HCT116 (cell line): ENCODE measurements at regions not wholly inside any gene's neighbourhood (a gene's known extent, or its start where the extent isn't known, plus 50 kb on each side); places are given as distances from the start of the nearest gene placed in this dataset.

Experiments used
- ATAC-seq: fragments of 200-7000 bp; cut with Tn5 transposase; 2 replicates; pipeline ENCODE4 v1.9.1; 2020; ENCODE audit warnings: mild to moderate bottlenecking, moderate library complexity
- BruUV-seq: library from RNA; stranded (reverse); fragments of 400-500 nt; replicated peaks from 2 replicates; lab custom pipeline; 2021; lab: Mats Ljungman, UMichigan
- CTCF ChIA-PET: fragments of 300-600 bp; sonication (Branson Sonifier 250); formaldehyde crosslinking; loops from one replicate; lab custom pipeline; 2021; ENCODE audit warnings: antibody characterized with exemption; lab: Charles Lee
- POLR2A ChIA-PET: fragments of 300-600, 350-600 bp; sonication (Branson Sonifier 250); formaldehyde crosslinking; loops from one replicate; lab custom pipeline; 2021; ENCODE audit warnings: antibody characterized with exemption; lab: Charles Lee
- RAD21 ChIA-PET, 2 experiments: fragments of 300-600 bp; sonication (Branson Sonifier 250); formaldehyde crosslinking; loops; one replicate each; lab custom pipeline; 2023; ENCODE audit warnings: low total read pairs in 2 of 2; ENCODE audit not compliant: uncharacterized antibody in 2 of 2, unreplicated experiment in 2 of 2, low non-redundant PET in 1 of 2; lab: Charles Lee
- DNase-seq: peaks from one replicate; pipeline ENCODE4 v3.0.0-alpha.2; 2010; ENCODE audit warnings: low read depth, low spot score
- H2AFZ ChIP-seq: fragments of 200-600 bp; shearing (Covaris generic), sonication (generic); 2 replicates; pipeline ENCODE4 v1.6.1; 2017; ENCODE audit warnings: low read depth, mixed run types, mixed read lengths, antibody characterized with exemption, low read length; ENCODE audit not compliant: poor library complexity, severe bottlenecking
- H3K27ac ChIP-seq: 2 replicates; pipeline ENCODE4 v1.5.1; 2012; ENCODE audit warnings: low read depth, low read length
- H3K27me3 ChIP-seq: fragments of 200-600 bp; sonication (generic); 2 replicates; pipeline ENCODE4 v1.6.1; 2016; ENCODE audit warnings: mixed run types, low read length, mixed read lengths; ENCODE audit not compliant: insufficient read depth
- H3K36me3 ChIP-seq, 2 experiments: fragments of 200-500 bp in 1 of 2; fragments of 200-600 bp in 1 of 2; sonication (Bioruptor generic) in 1 of 2; sonication (generic) in 1 of 2; 2 replicates each; pipeline versions ENCODE4 v1.5.1 to v1.6.1; 2014 to 2016; ENCODE audit warnings: low read length in 2 of 2, inconsistent platforms in 1 of 2, mixed read lengths in 1 of 2, mixed run types in 1 of 2; ENCODE audit not compliant: insufficient read depth in 2 of 2, control insufficient read depth in 1 of 2
- H3K4me1 ChIP-seq, 2 experiments: fragments of 200-600 bp in 1 of 2; sonication (generic) in 1 of 2; 2 replicates each; pipeline versions ENCODE4 v1.5.1 to v1.6.1; 2012 to 2017; ENCODE audit warnings: low read length in 2 of 2, inconsistent platforms in 1 of 2, mild to moderate bottlenecking in 1 of 2, mixed read lengths in 1 of 2, mixed run types in 1 of 2, moderate library complexity in 1 of 2; ENCODE audit not compliant: insufficient read depth in 2 of 2, control insufficient read depth in 1 of 2
- H3K4me2 ChIP-seq: fragments of 200-600 bp; sonication (generic); 2 replicates; pipeline ENCODE4 v1.6.1; 2017; ENCODE audit warnings: mixed run types, low read length, mixed read lengths
- H3K4me3 ChIP-seq, 2 experiments: fragments of 200-600 bp in 1 of 2; sonication (generic) in 1 of 2; replicated peaks in 1 of 2; 2 replicates each; pipeline ENCODE4 v1.5.1; 2011 to 2016; ENCODE audit warnings: low read length in 2 of 2, control low read depth in 1 of 2, low read depth in 1 of 2, mild to moderate bottlenecking in 1 of 2, mixed read lengths in 1 of 2, mixed run types in 1 of 2
- H3K79me2 ChIP-seq: fragments of 200-600 bp; sonication (generic); 2 replicates; pipeline ENCODE4 v1.6.1; 2017; ENCODE audit warnings: mild to moderate bottlenecking, mixed run types, low read length, moderate library complexity, mixed read lengths; ENCODE audit not compliant: insufficient read depth
- H3K9ac ChIP-seq: fragments of 200-600 bp; sonication (generic); 2 replicates; pipeline ENCODE4 v1.6.1; 2016; ENCODE audit warnings: low read length, mixed read lengths
- H3K9me2 ChIP-seq: fragments of 200-600 bp; sonication (generic), shearing (Covaris generic); 2 replicates; pipeline ENCODE4 v1.6.1; 2017; ENCODE audit warnings: mixed run types, mild to moderate bottlenecking, moderate library complexity; ENCODE audit not compliant: insufficient read depth
- H3K9me3 ChIP-seq, 2 experiments: fragments of 200-500 bp in 1 of 2; fragments of 200-600 bp in 1 of 2; sonication (Bioruptor generic) in 1 of 2; sonication (generic) in 1 of 2; 2 replicates each; pipeline ENCODE4 v1.6.1; 2014 to 2017; ENCODE audit warnings: low read length in 2 of 2, mixed read lengths in 2 of 2, inconsistent platforms in 1 of 2, low read depth in 1 of 2, mild to moderate bottlenecking in 1 of 2, mixed run types in 1 of 2, moderate library complexity in 1 of 2; ENCODE audit not compliant: control insufficient read depth in 1 of 2, insufficient read depth in 1 of 2
- H4K20me1 ChIP-seq: fragments of 200-600 bp; sonication (generic), shearing (Covaris generic); 2 replicates; pipeline ENCODE4 v1.6.1; 2017; ENCODE audit warnings: mixed run types, mild to moderate bottlenecking, moderate library complexity; ENCODE audit not compliant: insufficient read depth
- ATF3 ChIP-seq: IDR thresholded peaks from 2 replicates; pipeline ENCODE4 v1.6.1; 2012
- CBX3 ChIP-seq: IDR thresholded peaks from 2 replicates; pipeline ENCODE4 v1.6.1; 2012; ENCODE audit warnings: low read depth
- CTCF ChIP-seq, 3 experiments: fragments of 200-600 bp in 1 of 3; sonication (generic) in 1 of 3; IDR thresholded peaks in 2 of 3; conservative IDR thresholded peaks in 1 of 3; 2 replicates each; pipeline ENCODE4 v1.5.1; 2012 to 2017; ENCODE audit warnings: low read depth in 2 of 3, low read length in 2 of 3, antibody characterized with exemption in 1 of 3, borderline replicate concordance in 1 of 3, control low read depth in 1 of 3, mild to moderate bottlenecking in 1 of 3, mixed read lengths in 1 of 3, mixed run types in 1 of 3, moderate library complexity in 1 of 3; ENCODE audit not compliant: insufficient read depth in 1 of 3
- EGR1 ChIP-seq: IDR thresholded peaks from 2 replicates; pipeline ENCODE4 v1.6.1; 2012; ENCODE audit warnings: low read depth
- ELF1 ChIP-seq: IDR thresholded peaks from 2 replicates; pipeline ENCODE4 v1.6.1; 2012; ENCODE audit warnings: low read depth, borderline replicate concordance
- EZH2 ChIP-seq: fragments of 200-600 bp; sonication (generic); IDR thresholded peaks from 2 replicates; pipeline ENCODE4 v1.6.1; 2017; ENCODE audit warnings: antibody characterized with exemption, mixed run types
- FOSL1 ChIP-seq: IDR thresholded peaks from 2 replicates; pipeline ENCODE4 v1.6.1; 2012; ENCODE audit warnings: low read depth
- JUND ChIP-seq: IDR thresholded peaks from 2 replicates; pipeline ENCODE4 v1.6.1; 2012
- MAX ChIP-seq: IDR thresholded peaks from 2 replicates; pipeline ENCODE4 v1.6.1; 2012
- POLR2A ChIP-seq: IDR thresholded peaks from 2 replicates; pipeline ENCODE4 v1.7.0; 2011; ENCODE audit warnings: borderline replicate concordance; ENCODE audit not compliant: insufficient read depth, insufficient read length; ENCODE audit errors: extremely low read depth
- POLR2AphosphoS5 ChIP-seq: IDR thresholded peaks from 2 replicates; pipeline ENCODE4 v1.6.1; 2011; ENCODE audit warnings: mild to moderate bottlenecking, low read depth, low read length, moderate library complexity
- SP1 ChIP-seq: IDR thresholded peaks from 2 replicates; pipeline ENCODE4 v1.6.1; 2012; ENCODE audit warnings: low read depth
- SRF ChIP-seq: IDR thresholded peaks from 2 replicates; pipeline ENCODE4 v1.6.1; 2012; ENCODE audit warnings: low read depth
- YY1 ChIP-seq: IDR thresholded peaks from 2 replicates; pipeline ENCODE4 v1.6.1; 2011; ENCODE audit warnings: low read length, low read depth, moderate library complexity, mild to moderate bottlenecking; ENCODE audit not compliant: insufficient replicate concordance; ENCODE audit errors: extremely low read depth
- ZBTB33 ChIP-seq: IDR thresholded peaks from 2 replicates; pipeline ENCODE4 v1.6.1; 2011; ENCODE audit warnings: mild to moderate bottlenecking, low read length, moderate library complexity; ENCODE audit not compliant: insufficient replicate concordance; ENCODE audit errors: extremely low read depth
- ZFX ChIP-seq: fragments of 450-650 bp; IDR thresholded peaks from 2 replicates; pipeline ENCODE4 v1.6.1; 2017
- intact Hi-C: fragments of 100-400 bp; cut with micrococcal nuclease; formaldehyde crosslinking; loops from 2 replicates; pipeline ENCODE4 v1.10.0; 2022

- no TSS peak for BruUV-seq
- no peaks in the 10 kb centered on the region for H3K27me3 ChIP-seq
- no peak overlapping the region for H3K4me2 ChIP-seq
- H4K20me1 ChIP-seq: no peaks in the 10 kb centered on the region
- no peaks in the 10 kb centered on the region for H3K4me1 ChIP-seq
- H3K9ac ChIP-seq: no peak overlapping the region
- no peak overlapping the region for H3K27ac ChIP-seq
- H3K9me2 ChIP-seq: no peaks in the 10 kb centered on the region
- TF ChIP-seq CBX3: no peak
- no peak for TF ChIP-seq ZBTB33
- TF ChIP-seq ZFX: no peak
- TF ChIP-seq ELF1: no peak
- TF ChIP-seq YY1: no peak
- no peak for TF ChIP-seq EZH2
- TF ChIP-seq POLR2A: no peak
- no peak for TF ChIP-seq SRF
- no peak for TF ChIP-seq JUND
- no peaks in the 10 kb centered on the region for H3K79me2 ChIP-seq
- ChIA-PET POLR2A (no interaction called here), RAD21 (no interaction called here), CTCF (no interaction called here)
- H3K36me3 ChIP-seq: no peaks in the 10 kb centered on the region
- no peak overlapping the region for H3K4me3 ChIP-seq
- H2AFZ ChIP-seq: no peak overlapping the region
- ATAC-seq (no peak), DNase-seq (no peak)
- H3K9me3 ChIP-seq: no peaks in the 10 kb centered on the region
- intact Hi-C loops: no loop called here
These were observed 1692.0 kb downstream of the REEP3 start for GRCh38 chr10:65213170-65213569.

- H4K20me1 ChIP-seq: no peaks in the 10 kb centered on the region
- H3K79me2 ChIP-seq: no peaks in the 10 kb centered on the region
- H3K27me3 ChIP-seq: no peaks in the 10 kb centered on the region
- CTCF ChIA-PET: no interaction called here
- POLR2A ChIA-PET: no interaction called here
- H3K9ac ChIP-seq: no peak overlapping the region
- no peak overlapping the region for H3K4me3 ChIP-seq
- no peak overlapping the region for H3K4me2 ChIP-seq
- no peaks in the 10 kb centered on the region for H3K4me1 ChIP-seq
- DNase-seq (no peak), ATAC-seq (no peak)
- H3K27ac ChIP-seq: no peak overlapping the region
- H2AFZ ChIP-seq: no peak overlapping the region
- H3K9me2 ChIP-seq: no peaks in the 10 kb centered on the region
- no peaks in the 10 kb centered on the region for H3K9me3 ChIP-seq
- BruUV-seq: no TSS peak
- RAD21 ChIA-PET: no interaction called here
- intact Hi-C loops: no loop called here
- no peaks in the 10 kb centered on the region for H3K36me3 ChIP-seq
- TF ChIP-seq JUND (no peak), SP1 (no peak), MAX (no peak), POLR2AphosphoS5 (no peak), ZBTB33 (no peak), FOSL1 (no peak), CTCF (IDR thresholded peaks at IDR 0.05 in 2 of 3, conservative IDR thresholded peaks at IDR 0.05 in 1 of 3; ENCODE audit: borderline replicate concordance in 1 of 3, insufficient read depth in 1 of 3, low read depth in 2 of 3, low read length in 2 of 3) (no peak), POLR2A (no peak), EGR1 (no peak), ATF3 (no peak)
These were observed 1698.2 kb downstream of the REEP3 start for GRCh38 chr10:65219444-65219843.
